GM12878 (cell line): ENCODE measurements at regions not wholly inside any gene's neighbourhood (a gene's known extent, or its start where the extent isn't known, plus 50 kb on each side); places are given as distances from the start of the nearest gene placed in this dataset.

Experiments used
- ATAC-seq: fragments of 200-7000 bp; cut with Tn5 transposase; 3 replicates; pipeline ENCODE4 v1.9.1; 2020; ENCODE audit warnings: mild to moderate bottlenecking, moderate library complexity
- BruUV-seq: library from RNA; stranded (reverse); fragments of 400-500 nt; replicated peaks from 2 replicates; lab custom pipeline; 2021; lab: Mats Ljungman, UMichigan
- CTCF ChIA-PET: fragments of 300-600 bp; sonication (Branson Sonifier 250); formaldehyde crosslinking; extraction: SDS; loops from one replicate; lab custom pipeline; 2021; ENCODE audit warnings: inconsistent platforms; lab: Yijun Ruan, JAX
- POLR2A ChIA-PET: fragments of 350-600 bp; formaldehyde crosslinking; extraction: SDS; loops from one replicate; lab custom pipeline; 2021; ENCODE audit warnings: inconsistent platforms; lab: Charles Lee
- RAD21 ChIA-PET: fragments of 300-600 bp; sonication (Branson Sonifier 250); formaldehyde crosslinking; loops from one replicate; lab custom pipeline; 2023; ENCODE audit warnings: antibody characterized with exemption; ENCODE audit not compliant: unreplicated experiment; lab: Charles Lee
- SMC1A ChIA-PET: fragments of 300-600 bp; sonication (Branson Sonifier 250); formaldehyde crosslinking; loops from one replicate; lab custom pipeline; 2023; ENCODE audit not compliant: unreplicated experiment, uncharacterized antibody; lab: Charles Lee
- DNase-seq: peaks from one replicate; pipeline ENCODE4 v3.0.0-alpha.2; 2011; ENCODE audit warnings: low read depth, low spot score
- FAIRE-seq: peaks from 3 replicates; lab custom pipeline; 2011; peaks lifted over from hg19 to GRCh38; lab: Jason Lieb, UNC
- H2AFZ ChIP-seq: 2 replicates; pipeline ENCODE4 v1.6.0; 2011; ENCODE audit warnings: low read depth, low read length, control low read depth; ENCODE audit not compliant: control insufficient read depth
- H3K27ac ChIP-seq: 2 replicates; pipeline ENCODE4 v1.5.1; 2011; ENCODE audit warnings: control low read depth; ENCODE audit not compliant: control insufficient read depth, insufficient read depth
- H3K27me3 ChIP-seq, 2 experiments: replicated peaks in 1 of 2; 2 replicates each; pipeline versions ENCODE4 v1.6.0 to v1.6.1; 2011; ENCODE audit warnings: low read length in 1 of 2; ENCODE audit not compliant: control insufficient read depth in 2 of 2, insufficient read depth in 2 of 2
- H3K36me3 ChIP-seq, 2 experiments: 2 replicates each; pipeline ENCODE4 v1.5.1; 2011; ENCODE audit warnings: low read length in 1 of 2; ENCODE audit not compliant: control insufficient read depth in 2 of 2, insufficient read depth in 2 of 2
- H3K4me1 ChIP-seq: 2 replicates; pipeline ENCODE4 v1.6.1; 2011; ENCODE audit warnings: mild to moderate bottlenecking, low read length, moderate library complexity, mixed read lengths; ENCODE audit not compliant: control insufficient read depth, insufficient read depth
- H3K4me2 ChIP-seq: 2 replicates; pipeline ENCODE4 v1.6.0; 2011; ENCODE audit warnings: control low read depth; ENCODE audit not compliant: control insufficient read depth, insufficient read depth
- H3K4me3 ChIP-seq: fragments of 200-600 bp; sonication (generic); 2 replicates; pipeline ENCODE4 v1.5.1; 2016
- H3K79me2 ChIP-seq: 2 replicates; pipeline ENCODE4 v1.6.0; 2011; ENCODE audit warnings: low read length; ENCODE audit not compliant: control insufficient read depth, insufficient read depth
- H3K9ac ChIP-seq: 2 replicates; pipeline ENCODE4 v1.8.0; 2011; ENCODE audit warnings: low read length, control low read depth, mixed read lengths; ENCODE audit not compliant: control insufficient read depth, insufficient read depth
- H3K9me3 ChIP-seq: replicated peaks from 3 replicates; pipeline ENCODE4 v1.5.1; 2011; ENCODE audit warnings: mild to moderate bottlenecking, low read length; ENCODE audit not compliant: control insufficient read depth, insufficient read depth
- H4K20me1 ChIP-seq: 2 replicates; pipeline ENCODE4 v1.6.0; 2011; ENCODE audit not compliant: control insufficient read depth, insufficient read depth
- FOXK2 ChIP-seq: fragments of 450-650 bp; IDR thresholded peaks from 2 replicates; pipeline ENCODE4 v1.6.1; 2017; ENCODE audit warnings: mild to moderate bottlenecking, moderate library complexity
- NR2F1 ChIP-seq: fragments of 450-650 bp; conservative IDR thresholded peaks from 2 replicates; pipeline ENCODE4 v1.6.1; 2017; ENCODE audit warnings: mild to moderate bottlenecking
- PBX3 ChIP-seq: IDR thresholded peaks from 2 replicates; pipeline ENCODE4 v1.6.1; 2011; ENCODE audit warnings: mild to moderate bottlenecking, low read depth, low read length, moderate library complexity; ENCODE audit not compliant: insufficient replicate concordance
- POLR2A ChIP-seq: IDR thresholded peaks from 2 replicates; pipeline ENCODE4 v1.6.1; 2011; ENCODE audit warnings: low read depth, mild to moderate bottlenecking, low read length
- RELB ChIP-seq: fragments of 450-650 bp; IDR thresholded peaks from 2 replicates; pipeline ENCODE4 v1.6.1; 2017; ENCODE audit warnings: low read depth, mild to moderate bottlenecking, moderate library complexity
- STAT3 ChIP-seq: IDR thresholded peaks from 2 replicates; pipeline ENCODE4 v1.6.1; 2011; ENCODE audit warnings: low read depth, low read length, improper control_type of control experiment
- ZSCAN29 ChIP-seq: fragments of 450-650 bp; IDR thresholded peaks from 2 replicates; pipeline ENCODE4 v1.6.1; 2017; ENCODE audit warnings: mild to moderate bottlenecking, moderate library complexity
- WGBS: methylation state at CpG from one replicate; pipeline ENCODE4 v1.1.6; 2016; ENCODE audit warnings: low lambda C conversion rate; ENCODE audit not compliant: insufficient replicate concordance, insufficient coverage; ENCODE audit errors: missing lambda C conversion rate; 5-methylcytosine and 5-hydroxymethylcytosine counted together
- in situ Hi-C: fragments of 300-500 bp; cut with MboI; formaldehyde crosslinking; loops from 9 replicates; pipeline ENCODE4 v1.14.3; 2018; ENCODE audit warnings: mixed read lengths
- intact Hi-C: fragments of 100-400 bp; cut with micrococcal nuclease; formaldehyde crosslinking; loops from one replicate; pipeline ENCODE4 v1.14.2; 2022; ENCODE audit not compliant: unreplicated experiment

- in situ Hi-C loops = loop anchor here (10.0 kb wide), 1 partner anchor 585 kb away; no protein-coding TSS in a partner anchor
- no peaks in the 10 kb centered on the region for H3K9me3 ChIP-seq
- intact Hi-C loops = no loop called here
- no peaks in the 10 kb centered on the region for H4K20me1 ChIP-seq
- ChIA-PET RAD21 (no interaction called here), CTCF (no interaction called here), SMC1A (no interaction called here), POLR2A (interaction anchor here (1.0 kb wide), 1 partner anchor 347 kb away, joined by 3 read pairs; no protein-coding TSS in a partner anchor)
- no TSS peak for BruUV-seq
- no peak overlapping the region for H3K4me2 ChIP-seq
- ATAC-seq = no peak
- no peak for DNase-seq
- no peak overlapping the region for H3K27ac ChIP-seq
- no peak overlapping the region for H2AFZ ChIP-seq
- H3K4me3 ChIP-seq = no peak overlapping the region
- no peaks in the 10 kb centered on the region for H3K36me3 ChIP-seq
- H3K79me2 ChIP-seq = no peaks in the 10 kb centered on the region
- no peak for TF ChIP-seq POLR2A
- TF ChIP-seq NR2F1 = no peak
- TF ChIP-seq ZSCAN29 = no peak
- no peak for TF ChIP-seq STAT3
- no peak for TF ChIP-seq RELB
- TF ChIP-seq FOXK2 = no peak
- no peak for TF ChIP-seq PBX3
- no peak for FAIRE-seq
- no peak overlapping the region for H3K9ac ChIP-seq
- WGBS = 70% methylated on average over 10 of the region's 10 CpGs
- H3K4me1 ChIP-seq = no peaks in the 10 kb centered on the region
- peaks cover 0 to 3% of the 10 kb centered on the region in 2 experiments; a peak in 1 of 4 replicates for H3K27me3 ChIP-seq
Measured at GRCh38 chr13:110809871-110810486, 96.5 kb downstream of the ING1 start.
